Glomerular visceral epithelial cell (primary cell): ENCODE measurements at regions not wholly inside any gene's neighbourhood (a gene's known extent, or its start where the extent isn't known, plus 50 kb on each side); places are given as distances from the start of the nearest gene placed in this dataset.
"Not testable (repeated sequence)": the region's sequence is repeated elsewhere in the genome, so short reads cannot be mapped to it uniquely, and the experiment has no call there.

Experiments
- DNase-seq: peaks from one replicate; pipeline ENCODE4 v3.0.0-alpha.2; 2016; ENCODE audit errors: extremely low spot score

DNA sequence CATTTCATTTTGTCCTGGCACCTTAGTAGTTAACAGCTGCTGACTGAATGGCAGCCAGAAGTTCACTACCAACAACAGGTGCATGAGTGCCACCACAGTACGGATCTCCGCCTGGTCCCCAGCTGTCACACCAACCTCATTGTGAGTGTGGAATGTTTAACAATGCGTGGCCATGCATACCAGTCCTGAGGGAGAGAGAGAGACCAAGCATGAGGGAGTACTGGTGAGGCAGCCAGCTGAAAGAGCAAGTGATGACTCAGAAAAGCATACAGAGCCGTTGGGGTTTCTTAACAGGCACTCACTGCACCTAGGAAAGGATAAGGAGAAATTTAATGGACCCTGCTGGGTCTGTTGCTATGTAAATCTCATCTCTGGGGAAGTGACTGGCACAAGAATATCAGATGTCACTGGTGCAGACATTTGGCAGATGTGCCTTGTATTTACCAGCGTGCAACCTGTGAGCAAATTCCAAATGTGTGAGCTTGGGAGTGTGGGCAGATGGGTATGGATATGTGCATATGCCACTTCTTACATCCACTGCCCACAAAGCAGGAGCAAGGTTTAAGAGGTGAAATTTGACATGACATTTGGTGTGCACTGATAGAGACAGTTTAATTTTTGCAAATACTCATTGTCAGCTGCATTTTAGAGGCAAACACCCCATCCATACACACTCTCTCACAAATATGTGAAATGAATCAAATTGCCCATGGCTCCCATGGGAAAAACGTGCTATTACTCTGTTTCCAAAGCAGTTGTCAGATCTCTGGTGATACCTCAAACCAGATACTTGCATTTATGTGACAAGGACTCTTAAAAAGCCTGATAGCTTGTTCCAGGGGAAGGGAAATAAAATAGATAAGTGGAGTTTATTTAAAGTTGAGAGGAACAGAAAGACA is 245.2 kb upstream of the ARPP21 start:
- peak; percentile 59 for DNase-seq

DNA sequence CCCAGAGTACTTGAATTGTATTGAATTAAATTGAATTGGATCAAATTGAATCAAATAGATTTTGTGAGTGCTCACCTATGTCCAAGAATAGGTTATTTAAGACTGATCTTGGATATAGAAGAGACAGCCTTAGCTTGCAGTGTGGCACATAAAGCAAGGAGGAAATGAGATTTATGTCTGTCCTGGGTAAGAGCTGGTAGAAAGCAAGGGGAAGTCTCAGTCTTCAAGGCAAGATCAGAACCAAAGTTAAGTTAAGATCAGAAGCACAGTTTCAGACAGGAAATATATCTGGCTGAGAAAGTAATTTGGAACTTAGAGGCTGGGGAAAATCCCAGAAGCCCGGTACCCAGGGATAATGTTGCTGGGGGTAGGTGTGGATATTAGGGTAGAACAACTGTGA is 244.4 kb upstream of the ARPP21 start:
- DNase-seq = no peak

DNA sequence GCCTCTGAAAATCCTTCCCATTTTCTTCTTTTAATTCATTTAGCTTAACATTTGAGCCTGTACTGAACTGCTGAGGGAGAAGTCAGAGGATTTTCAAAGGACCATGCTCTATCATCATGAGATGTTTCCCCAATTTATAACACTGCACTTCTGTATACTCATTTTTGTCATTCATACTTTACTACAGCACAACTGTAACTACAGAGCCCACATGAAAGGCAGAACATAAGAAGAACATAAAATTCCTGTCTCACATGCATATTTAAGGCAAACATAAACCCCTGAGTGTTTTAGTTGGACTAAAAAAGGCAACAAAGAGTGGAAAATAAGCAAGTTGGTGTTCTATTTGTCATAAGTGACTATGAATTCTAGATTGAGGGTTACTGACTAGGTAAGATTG is 237.7 kb upstream of the ARPP21 start:
- no peak for DNase-seq

DNA sequence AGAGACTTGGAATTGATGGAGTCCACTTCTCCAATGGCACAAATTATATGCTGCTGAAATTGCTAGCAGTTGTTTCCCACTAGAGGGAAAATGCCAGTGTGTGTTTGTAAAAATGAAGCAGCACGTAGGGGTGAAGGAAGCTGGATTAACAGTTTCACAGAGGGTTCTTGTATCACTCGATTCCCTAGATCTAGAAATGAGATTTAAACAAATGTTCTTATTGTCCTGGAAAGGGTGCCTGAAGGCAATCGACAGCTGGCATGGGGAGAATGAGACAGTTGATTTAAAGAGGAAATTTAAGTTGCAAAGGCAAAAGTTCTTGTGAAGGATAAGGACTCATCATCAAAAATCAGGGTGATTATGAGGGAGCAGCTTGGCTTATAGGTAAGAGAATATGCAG is 234.8 kb upstream of the ARPP21 start:
- no peak for DNase-seq

DNA sequence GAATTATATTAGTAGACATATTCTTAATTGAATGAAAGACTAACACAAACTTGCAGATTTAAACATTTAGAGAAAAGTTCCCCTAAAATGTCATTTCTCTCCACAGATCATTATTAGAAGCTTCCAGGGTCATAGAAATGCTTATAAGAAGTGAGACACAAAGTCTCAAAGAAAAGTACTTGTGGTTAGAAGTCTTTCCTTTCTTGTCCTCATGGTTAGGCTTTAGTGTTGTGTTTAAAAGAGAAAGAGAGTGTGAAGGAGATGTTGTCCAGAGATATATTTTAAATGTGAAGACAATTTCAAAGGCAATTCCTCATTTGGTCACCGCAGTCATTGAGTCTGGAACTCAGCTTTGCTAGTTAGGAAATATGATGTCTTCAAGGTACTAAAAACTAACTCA is 230.4 kb upstream of the ARPP21 start:
- no peak for DNase-seq

DNA sequence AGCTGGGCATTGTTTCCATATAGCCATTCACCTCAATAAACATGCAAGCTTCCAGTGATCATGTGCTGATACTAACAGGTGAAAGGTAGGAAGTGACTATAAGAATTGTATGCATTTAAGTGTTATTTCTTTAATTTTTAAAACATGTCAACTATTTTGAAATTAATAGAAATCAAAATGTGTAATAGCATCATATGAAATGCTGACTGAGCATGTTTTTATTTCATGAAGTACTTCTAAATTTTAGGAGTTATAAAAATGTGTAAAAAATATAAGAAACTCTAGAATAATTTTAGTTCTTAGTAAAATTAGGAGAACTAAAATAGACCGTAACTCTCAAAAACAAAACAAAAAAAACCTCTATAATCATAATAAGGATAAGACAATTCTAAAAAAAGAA is 229.3 kb upstream of the ARPP21 start:
- DNase-seq = no peak

DNA sequence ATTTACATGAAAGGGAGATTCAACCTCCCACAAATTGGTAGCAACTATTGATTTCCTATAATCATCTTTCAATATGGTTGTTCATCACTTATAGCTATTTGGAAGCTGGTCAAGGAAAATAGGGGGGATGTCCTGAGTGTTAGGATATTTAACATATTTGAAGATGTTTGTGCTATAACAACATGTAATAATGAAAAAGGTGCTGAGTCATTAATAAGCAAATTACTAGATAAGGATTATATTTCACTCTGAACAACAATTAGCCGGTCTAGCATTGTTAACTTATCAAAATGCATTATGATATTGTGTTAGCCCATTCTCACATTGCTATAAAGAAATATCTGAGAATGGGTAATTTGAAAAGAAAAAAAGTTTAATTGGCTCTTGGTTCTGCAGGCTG is 225.8 kb upstream of the ARPP21 start:
- no peak for DNase-seq

DNA sequence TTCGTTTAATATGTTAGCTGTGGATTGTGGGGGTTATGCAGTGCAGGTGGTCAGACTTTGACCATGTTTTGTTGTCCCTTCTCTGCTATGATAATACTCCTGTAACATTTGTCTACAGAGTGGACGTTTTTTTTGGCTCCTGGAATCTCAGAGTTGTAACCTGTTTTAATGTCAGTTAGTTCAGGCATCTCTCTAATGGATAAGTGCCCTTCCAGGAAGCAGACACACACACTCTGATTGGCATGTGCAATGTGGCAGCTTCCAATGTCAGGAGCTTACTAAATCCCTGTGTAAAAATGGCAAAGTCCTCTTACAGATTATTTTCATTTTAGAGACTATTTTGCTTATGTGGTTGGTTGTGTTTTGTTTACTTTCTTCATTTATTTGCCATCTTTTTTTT is 222.2 kb upstream of the ARPP21 start:
- no peak for DNase-seq

DNA sequence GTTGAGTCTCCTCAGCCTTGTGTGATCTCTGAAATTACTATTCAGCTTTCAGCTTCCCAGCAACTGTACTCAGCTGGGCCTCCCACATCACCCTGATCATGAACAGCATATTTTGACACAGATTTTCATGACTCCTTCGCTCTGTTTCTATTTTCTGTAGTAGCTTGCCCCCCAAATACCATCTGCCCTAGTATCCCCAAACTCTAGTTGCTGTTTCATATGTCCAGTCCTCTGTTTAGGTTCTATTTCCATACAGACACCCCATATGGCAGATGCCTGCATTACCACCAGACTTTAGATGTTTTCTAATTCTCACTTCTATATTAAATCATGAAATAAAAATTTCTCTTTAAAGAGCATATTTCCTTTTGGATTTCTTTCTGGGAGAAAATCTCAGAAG is 217.2 kb upstream of the ARPP21 start:
- no peak for DNase-seq

DNA sequence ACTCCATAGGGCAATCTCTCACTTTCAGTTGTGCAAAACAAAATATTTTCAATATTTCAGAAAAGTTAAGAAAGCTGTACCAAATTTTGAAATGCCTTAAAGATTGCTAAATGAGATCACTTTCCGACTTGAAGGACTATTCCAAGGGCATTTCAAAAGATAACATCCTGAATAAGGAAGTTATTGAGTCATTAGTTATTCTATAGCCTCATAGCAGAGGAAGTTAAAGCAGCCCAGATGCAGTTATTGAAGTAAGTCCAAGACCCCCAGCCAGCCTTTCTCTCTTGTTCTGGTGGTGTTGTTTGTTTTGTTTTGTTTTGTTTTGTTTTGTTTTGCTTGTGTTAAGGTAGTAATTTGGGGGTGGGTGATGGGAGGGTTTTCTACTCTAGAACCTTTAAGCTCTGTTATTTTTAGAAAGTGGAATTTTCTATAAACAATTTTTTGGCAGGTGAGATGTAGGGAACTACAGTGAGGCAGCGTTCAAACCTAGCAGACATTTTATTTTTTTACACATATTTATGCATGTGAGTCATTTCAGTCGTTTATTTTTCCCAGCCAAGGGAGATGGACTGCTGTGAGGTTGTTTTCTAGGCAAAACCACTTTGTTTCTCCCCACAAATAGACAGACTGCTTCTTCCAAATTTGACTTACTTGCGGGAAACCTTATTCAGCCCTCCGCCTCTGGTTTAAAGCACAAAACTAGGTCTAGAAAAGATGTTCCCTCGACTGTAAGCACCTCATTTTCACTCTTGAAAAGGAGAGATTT is 216.3 kb upstream of the ARPP21 start:
- no peak for DNase-seq

DNA sequence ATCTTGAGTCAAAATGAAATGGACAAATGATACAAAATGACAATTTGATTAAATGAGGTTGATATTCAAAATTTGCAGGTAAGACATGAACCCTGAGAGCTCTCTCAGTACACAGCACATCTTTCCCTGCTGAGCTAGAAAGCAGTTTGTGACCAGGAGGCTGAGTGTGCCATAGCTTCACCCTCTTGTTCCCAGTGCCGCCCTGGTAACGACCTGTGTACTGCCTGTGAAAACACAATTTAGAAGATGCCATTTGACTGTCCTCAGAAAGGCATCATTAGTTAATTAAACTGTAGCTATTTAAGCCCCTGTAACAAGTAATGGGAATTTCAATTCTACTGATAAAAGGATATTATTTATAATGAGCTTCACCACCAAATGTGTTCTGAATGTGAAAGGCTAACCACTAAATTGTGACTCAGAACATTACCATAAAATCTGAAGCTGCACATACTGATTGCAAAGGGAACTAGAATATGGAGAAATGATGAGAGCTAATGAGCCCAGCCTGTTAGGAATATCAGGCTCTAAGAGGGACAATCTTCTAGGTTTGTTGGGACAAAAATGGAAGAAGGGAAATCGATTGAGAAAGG is 212.9 kb upstream of the ARPP21 start:
- DNase-seq = no peak

DNA sequence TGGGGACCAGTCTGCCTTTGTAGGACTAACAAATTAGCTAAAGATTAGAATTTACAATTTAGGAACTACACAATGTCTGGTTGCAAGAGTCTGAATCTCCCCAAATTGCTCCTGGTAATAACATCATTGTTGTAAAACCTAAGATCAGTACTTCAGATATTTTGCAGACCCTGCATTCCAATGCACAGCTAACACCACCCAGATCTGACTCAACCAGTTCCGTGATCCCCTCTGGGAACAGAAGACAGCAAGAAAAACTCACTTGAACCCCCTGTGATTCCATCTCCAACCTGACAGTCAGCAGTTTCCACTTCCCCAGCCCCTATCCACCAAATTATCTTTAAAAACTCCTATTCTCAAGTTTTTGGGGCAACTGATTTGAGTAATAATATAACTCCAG is 201.9 kb upstream of the ARPP21 start:
- DNase-seq = no peak

DNA sequence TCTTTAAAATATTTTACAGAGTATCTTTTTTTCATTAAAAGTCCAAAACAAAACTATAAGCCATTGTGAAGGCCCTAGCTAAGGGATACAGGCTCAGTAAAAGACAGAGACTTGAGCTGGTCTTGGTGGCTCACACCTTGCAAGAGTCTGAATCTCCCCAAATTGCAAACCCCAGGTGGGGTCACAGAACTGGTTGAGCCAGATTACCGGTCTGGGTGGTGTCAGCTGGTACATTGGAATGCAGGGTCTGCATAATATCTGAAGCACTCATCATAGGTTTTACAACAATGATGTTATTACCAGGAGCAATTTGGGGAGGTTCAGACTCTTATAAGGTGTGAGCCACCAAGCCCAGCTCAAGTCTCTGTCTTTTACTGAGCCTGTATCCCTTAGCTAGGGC is 201.2 kb upstream of the ARPP21 start:
- no peak for DNase-seq

DNA sequence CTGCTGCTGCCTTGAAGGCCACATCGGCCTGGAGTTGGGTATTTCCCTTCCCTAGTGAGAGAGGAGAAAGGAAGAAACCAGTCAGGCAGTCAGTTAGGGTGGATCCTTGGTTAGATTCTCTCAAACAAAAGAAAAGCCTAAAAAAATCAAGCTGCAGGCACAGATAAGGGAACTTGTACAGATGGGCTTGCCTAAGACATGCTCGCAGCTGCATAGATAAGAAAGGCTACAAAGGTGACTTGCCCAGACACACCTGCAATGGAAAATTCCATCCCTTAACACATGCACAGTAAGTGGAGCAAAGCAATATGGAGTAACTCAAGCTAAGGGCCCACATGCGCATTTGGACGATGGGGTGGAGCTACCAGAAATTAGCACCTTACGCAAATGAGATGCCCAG is 199.7 kb upstream of the ARPP21 start:
- no peak for DNase-seq

DNA sequence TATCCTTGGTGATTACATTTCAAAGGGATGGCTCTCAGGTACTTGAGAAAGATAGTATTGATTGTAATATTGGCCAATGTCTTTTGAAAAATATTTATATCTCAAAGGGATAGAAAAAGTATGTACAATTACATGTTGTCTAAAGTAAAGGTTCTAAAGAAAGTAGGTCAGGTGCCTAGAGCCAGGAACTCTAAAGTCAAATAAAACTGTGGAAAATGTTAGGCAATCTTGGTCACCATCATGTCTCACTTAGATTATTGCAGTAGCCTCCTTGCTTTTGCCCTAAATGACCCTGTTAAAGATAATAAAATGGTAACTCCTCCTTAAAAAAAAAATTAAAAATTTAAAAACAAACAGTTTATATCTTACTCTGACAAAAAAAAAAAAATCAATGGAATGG is 198.5 kb upstream of the ARPP21 start:
- DNase-seq = no peak

DNA sequence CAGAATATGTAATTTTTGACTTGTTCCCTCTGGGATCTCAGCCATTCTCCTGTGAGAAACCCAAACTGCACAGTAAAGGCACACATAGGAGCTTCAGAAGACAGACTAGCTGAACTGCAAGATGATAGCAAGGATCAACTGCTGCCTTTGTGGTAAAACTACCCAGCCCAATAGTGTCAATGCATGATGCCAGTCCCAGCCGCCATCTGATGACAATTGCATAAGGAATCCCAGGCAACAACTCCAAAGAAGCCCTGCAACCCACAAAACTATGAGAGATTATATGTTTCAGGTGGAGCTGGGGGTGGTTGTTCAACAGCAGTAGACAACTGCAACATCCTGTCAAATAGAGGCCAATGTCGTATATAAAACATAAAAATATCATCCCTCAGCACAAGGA is 192.4 kb upstream of the ARPP21 start:
- DNase-seq = no peak

DNA sequence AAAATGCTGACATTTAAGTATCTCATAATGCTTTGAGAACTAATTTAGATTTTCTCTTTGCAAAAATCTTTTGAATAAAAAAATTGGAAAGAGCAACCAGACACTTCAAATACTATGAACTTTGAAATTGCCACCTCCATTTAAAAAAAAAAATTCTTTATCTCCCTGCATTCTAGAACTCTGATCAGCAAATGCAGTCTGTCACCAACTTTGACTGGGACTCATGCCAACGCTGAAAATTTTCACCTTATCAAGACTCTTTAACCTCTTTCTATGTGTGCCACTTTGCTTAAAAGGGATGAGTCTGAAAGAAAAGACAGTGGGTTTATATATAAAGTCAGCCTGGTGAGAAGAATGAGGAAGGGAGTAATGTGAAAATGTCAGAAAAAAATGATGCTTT is 191.2 kb upstream of the ARPP21 start:
- DNase-seq = no peak

DNA sequence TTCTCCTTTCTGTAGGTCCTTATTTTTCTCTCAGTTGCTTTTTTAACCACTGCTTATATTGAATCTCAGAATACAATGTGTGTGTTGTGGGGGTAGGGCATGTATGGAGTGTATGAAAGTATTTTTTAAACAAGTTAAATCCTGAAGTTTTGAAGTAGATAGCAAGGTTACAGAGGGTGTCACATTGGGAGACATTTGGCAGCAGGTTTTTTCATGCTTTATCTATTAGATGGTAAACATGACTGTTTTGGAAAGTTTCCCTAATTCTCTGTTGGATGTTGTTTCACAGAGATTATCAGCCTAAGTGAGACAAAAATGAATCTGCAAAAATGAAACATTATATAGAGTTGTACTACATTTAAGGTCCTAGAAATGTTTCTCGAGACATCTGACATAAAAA is 190.6 kb upstream of the ARPP21 start:
- no peak for DNase-seq

DNA sequence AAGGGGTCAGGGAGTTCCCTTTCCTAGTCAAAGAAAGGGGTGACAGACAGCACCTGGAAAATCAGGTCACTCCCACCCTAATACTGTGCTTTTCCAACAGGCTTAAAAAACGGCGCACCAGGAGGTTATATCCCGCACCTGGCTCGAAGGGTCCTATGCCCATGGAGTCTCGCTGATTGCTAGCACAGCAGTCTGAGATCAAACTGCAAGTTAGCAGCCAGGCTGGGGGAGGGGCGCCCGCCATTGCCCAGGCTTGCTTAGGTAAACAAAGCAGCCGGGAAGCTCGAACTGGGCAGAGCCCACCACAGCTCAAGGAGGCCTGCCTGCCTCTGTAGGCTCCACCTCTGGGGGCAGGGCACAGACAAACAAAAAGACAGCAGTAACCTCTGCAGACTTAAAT is 184.5 kb upstream of the ARPP21 start:
- DNase-seq = not testable (repeated sequence)

DNA sequence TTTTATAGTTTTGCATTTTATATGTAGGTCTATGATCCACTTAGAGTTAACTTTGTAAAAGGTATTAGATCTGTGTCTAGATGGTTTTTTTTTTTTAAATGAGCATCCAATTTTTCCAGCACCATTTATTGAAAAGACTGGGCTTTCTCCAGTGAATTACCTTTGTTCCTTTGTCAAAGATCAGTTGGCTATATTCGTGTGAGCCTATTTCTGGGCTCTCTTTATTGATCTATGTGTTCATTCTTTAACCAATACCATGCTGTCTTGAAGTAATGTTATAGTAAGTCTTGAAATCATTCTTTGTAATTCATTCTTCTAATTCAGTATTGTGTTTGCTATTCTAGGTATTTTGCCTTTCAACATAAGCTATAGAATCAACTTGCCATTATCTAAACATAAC is 165.4 kb upstream of the ARPP21 start:
- DNase-seq = no peak

DNA sequence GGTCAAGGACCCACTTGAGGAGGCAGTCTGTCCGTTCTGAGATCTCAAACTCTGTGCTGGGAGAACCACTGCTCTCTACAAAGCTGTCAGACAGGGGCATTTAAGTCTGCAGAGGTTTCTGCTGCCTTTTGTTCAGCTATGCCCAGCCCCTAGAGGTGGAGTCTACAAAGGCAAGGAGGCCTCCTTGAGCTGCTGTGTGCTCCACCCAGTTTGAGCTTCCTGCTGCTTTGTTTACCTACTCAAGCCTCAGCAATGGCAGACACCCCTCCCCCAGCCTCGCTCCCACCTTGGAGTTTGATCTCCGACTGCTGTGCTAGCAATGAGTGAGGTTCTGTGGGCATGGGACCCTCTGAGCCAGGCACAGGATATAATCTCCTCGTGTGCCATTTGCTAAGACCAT is 156.8 kb upstream of the ARPP21 start:
- not testable (repeated sequence) for DNase-seq

DNA sequence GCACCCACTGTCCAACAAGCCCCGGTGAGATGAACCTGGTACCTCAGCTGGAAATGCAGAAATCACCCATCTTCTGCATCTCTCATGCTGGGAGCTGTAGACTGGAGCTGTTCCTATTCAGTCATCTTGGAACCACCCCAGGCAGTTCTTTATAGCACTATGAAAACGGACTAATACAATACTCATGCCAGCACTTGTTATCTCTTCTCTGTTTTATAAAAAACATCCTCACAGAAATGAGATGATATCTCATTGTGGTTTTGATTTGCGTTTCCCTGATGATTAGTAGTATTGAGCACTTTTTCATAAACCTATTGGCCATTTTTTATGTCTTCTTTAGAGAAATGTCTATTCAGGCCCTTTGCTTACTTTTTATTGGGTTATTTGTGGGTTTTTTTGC is 156.2 kb upstream of the ARPP21 start:
- no peak for DNase-seq
